GM21576 (cell line): ENCODE measurements at regions not wholly inside any gene's neighbourhood (a gene's known extent, or its start where the extent isn't known, plus 50 kb on each side); places are given as distances from the start of the nearest gene placed in this dataset.

ENCODE experiments used
- ATAC-seq: cut with Tn5 transposase; IDR thresholded peaks from one replicate; pipeline ENCODE4 v1.9.1; 2021; ENCODE audit warnings: mild to moderate bottlenecking, moderate library complexity; ENCODE audit not compliant: unreplicated experiment

- ATAC-seq: no peak
These were observed 213.9 kb downstream of the SOX4 start for GRCh38 chr6:21807299-21808044.

GRCh38 chr6:21808045-21808470 is 214.5 kb downstream of the SOX4 start:
- no peak for ATAC-seq

GRCh38 chr6:21808551-21809242 is 215.1 kb downstream of the SOX4 start:
- ATAC-seq: no peak

GRCh38 chr6:21811484-21811883 is 217.9 kb downstream of the SOX4 start:
- ATAC-seq: no peak

GRCh38 chr6:21816231-21816630 is 222.7 kb downstream of the SOX4 start:
- ATAC-seq: no peak

GRCh38 chr6:21820442-21820841 is 226.9 kb downstream of the SOX4 start:
- ATAC-seq: no peak

GRCh38 chr6:21823371-21823770 is 229.8 kb downstream of the SOX4 start:
- no peak for ATAC-seq

- ATAC-seq: no peak
These were observed 231.1 kb downstream of the SOX4 start for GRCh38 chr6:21824431-21825177.

- ATAC-seq: no peak
These were observed 232.5 kb downstream of the SOX4 start for GRCh38 chr6:21826023-21826422.

GRCh38 chr6:21826904-21827303 is 233.4 kb downstream of the SOX4 start:
- ATAC-seq: no peak

GRCh38 chr6:21827425-21828202 is 234.1 kb downstream of the SOX4 start:
- ATAC-seq: no peak

- ATAC-seq: no peak
These were observed 235.2 kb downstream of the SOX4 start for GRCh38 chr6:21828704-21829103.

- ATAC-seq: no peak
These were observed 235.6 kb downstream of the SOX4 start for GRCh38 chr6:21829126-21829525.

- no peak for ATAC-seq
These were observed 238.2 kb downstream of the SOX4 start for GRCh38 chr6:21831521-21832291.

GRCh38 chr6:21836277-21836676 is 242.7 kb downstream of the SOX4 start:
- ATAC-seq: no peak

- ATAC-seq: no peak
These were observed 243.3 kb downstream of the SOX4 start for GRCh38 chr6:21836772-21837425.

- no peak for ATAC-seq
These were observed 246.9 kb downstream of the SOX4 start for GRCh38 chr6:21840428-21840827.

GRCh38 chr6:21842875-21843645 is 249.5 kb downstream of the SOX4 start:
- ATAC-seq: no peak
